GM18858 (cell line): ENCODE measurements at regions not wholly inside any gene's neighbourhood (a gene's known extent, or its start where the extent isn't known, plus 50 kb on each side); places are given as distances from the start of the nearest gene placed in this dataset.
"Not testable (repeated sequence)": the region's sequence is repeated elsewhere in the genome, so short reads cannot be mapped to it uniquely, and the experiment has no call there.

Experiments used
- ATAC-seq: cut with Tn5 transposase; IDR thresholded peaks from one replicate; pipeline ENCODE4 v1.9.1; 2021; ENCODE audit not compliant: unreplicated experiment

- ATAC-seq: no peak
Measured at GRCh38 chr18:51248685-51249084, 51.2 kb upstream of the MEX3C start.

- no peak for ATAC-seq
Measured at GRCh38 chr18:51250006-51250405, 52.5 kb upstream of the MEX3C start.

- no peak for ATAC-seq
Measured at GRCh38 chr18:51250458-51251024, 53.1 kb upstream of the MEX3C start.

- peak; percentile 100 for ATAC-seq
Measured at GRCh38 chr18:51251625-51252024, 54.1 kb upstream of the MEX3C start.

- ATAC-seq: no peak
Measured at GRCh38 chr18:51253476-51253875, 56.0 kb upstream of the MEX3C start.

DNA sequence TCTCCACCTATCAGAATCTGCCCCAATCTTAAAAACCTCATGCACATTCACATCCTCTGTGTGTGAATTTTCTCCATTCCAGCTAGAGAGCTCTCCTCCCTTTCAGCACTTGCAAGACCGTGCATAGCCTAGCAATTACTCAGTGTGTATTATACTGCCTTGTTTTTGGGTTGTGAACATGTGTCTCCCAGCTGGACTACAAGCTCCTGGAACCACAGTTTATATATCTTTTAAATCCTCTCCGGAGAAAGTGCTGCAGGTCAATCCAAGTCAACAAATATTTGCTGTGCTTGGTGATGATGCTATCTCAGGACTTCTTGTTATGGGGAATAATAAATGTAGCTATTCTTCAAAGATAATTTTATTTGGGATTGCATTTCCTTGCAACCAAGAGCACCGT, 58.2 kb upstream of the MEX3C start:
- ATAC-seq: no peak

- no peak for ATAC-seq
Measured at GRCh38 chr18:51257150-51257549, 59.7 kb upstream of the MEX3C start.

- ATAC-seq: no peak
Measured at GRCh38 chr18:51260118-51260517, 62.6 kb upstream of the MEX3C start.

DNA sequence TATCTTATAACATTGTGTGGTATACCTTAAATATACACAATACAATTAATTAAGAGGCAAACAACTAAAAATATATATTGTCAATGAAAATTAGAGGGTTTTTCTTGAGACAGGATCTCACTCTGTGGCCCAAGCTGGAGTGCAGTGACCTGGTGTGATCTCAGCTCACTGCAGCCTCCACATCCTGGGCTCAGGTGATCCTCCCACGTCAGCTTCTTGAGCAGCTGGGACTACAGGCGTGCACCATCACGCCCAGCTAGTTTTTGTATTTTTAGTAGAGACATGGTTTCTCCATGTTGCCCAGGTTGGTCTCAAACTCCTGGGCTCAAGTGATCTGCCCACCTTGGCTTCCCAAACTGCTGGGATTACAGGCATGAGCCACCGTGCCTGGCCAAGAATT, 68.6 kb upstream of the MEX3C start:
- not testable (repeated sequence) for ATAC-seq

DNA sequence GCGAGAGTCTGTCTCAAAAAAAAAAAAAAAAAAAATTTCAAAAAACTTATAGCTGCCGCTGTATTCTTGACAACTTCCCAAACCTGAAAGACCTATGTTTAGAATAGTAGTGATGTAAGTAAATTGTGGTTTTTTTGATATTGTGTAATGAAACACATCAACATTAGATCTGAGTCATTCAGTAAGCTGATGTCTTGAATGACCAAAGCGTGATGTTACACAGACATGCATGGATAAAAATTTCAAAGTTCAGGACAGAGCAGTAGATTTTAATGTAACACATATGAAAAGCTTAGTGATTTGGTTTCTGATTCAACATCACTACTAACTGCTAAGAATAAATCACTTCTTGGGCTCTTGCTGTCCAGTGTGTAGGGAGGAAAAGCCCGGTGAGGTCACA, 69.3 kb upstream of the MEX3C start:
- no peak for ATAC-seq

DNA sequence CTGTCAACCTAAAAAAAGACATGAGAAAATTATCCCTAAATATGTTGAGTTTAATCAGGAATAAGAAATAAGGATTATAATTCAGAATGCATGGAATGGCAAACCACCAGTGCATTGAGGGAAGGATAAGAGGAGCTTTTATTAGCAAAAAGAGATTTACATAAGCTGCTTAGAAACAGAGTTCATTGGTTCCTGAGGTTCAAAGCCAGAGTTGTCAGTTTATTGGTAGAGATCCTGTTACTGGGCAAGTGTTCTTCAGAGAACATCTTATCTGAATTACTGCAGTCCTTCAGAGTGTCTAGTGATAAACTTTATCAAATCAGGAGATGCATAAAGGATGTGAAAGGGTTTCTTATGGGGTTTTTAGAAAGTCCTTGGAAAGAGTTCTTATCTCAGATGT, 76.0 kb upstream of the MEX3C start:
- no peak for ATAC-seq

- no peak for ATAC-seq
Measured at GRCh38 chr18:51275712-51276476, 78.4 kb upstream of the MEX3C start.

DNA sequence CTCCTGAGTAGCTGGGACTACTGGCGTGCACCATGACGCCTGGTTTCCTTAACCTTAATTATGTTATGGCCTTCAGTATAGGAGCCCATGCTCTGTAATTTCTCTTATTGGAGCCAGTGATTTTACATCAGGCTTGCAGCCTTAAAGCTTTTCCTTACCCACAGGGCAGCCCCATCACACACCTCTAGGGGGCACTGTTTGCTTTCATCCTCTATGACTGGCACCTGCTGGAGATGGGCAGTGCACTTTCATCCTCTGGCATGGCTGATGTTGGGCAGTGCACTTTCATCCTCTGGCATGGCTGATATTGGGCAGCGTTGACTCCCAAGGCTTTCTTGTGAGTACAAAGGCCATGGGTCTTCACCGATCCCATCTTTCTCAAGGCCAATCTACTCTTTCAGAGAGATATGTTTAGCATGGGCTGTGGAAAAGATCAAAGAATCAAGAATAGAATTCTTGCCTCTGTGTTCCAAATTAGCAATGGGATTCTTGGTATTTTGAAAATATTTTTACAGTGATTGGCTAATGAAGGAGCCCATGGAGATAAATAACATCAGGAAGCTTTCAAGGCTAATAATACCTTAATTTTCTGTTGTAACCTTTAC, 80.7 kb upstream of the MEX3C start:
- ATAC-seq: no peak

- ATAC-seq: peak; percentile 90
Measured at GRCh38 chr18:51279367-51279984, 82.0 kb upstream of the MEX3C start.

DNA sequence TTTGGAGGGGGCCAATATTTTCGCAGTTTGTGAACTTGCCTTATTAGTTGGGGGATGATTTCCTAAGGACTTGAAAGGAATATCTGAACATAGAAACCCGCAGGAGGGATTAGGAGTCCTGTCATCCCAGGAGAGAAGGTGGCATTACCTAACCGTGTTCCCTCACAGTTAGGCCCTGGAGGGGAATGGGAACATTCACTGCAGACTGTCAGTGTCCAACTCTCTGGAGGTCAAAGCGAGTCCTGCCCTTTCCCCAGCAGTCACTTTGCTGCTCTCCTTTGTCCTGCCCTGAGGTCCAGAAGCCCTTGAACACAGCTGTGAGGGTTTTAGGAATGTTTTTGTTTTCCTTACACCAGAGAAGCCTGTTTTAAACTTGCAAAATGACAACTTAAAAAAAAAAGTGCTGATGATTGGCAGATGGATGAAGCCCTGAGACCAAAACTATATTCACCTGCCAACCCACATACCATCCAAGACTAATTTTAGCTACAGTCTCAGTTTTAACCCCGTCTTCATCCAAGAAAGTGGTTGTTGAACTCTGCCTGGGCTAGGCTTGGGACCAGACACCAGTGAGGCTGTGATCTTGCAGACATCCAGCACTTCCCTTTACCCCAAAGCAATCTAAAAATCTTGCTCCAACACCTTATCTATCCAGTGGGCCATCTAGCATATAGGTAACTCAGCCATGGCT, 90.5 kb upstream of the MEX3C start:
- ATAC-seq: no peak

DNA sequence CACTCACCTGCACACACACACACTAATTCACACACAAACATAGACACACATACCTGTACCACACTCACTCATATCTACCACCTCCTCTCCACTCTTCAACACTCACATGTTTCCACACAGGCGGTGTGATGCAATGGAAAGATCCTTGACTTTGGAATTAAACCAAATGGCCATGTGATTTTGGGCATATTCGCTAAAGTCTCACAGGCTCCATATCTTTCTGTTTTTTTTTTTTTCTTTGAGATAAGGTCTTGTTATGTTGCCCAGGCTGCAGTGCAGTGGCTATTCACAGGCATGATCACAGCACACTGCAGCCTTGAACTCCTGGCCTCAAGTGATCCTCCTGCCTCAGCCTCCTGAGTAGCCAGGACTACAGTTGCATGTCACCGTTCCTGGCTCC, 91.1 kb upstream of the MEX3C start:
- ATAC-seq: no peak

DNA sequence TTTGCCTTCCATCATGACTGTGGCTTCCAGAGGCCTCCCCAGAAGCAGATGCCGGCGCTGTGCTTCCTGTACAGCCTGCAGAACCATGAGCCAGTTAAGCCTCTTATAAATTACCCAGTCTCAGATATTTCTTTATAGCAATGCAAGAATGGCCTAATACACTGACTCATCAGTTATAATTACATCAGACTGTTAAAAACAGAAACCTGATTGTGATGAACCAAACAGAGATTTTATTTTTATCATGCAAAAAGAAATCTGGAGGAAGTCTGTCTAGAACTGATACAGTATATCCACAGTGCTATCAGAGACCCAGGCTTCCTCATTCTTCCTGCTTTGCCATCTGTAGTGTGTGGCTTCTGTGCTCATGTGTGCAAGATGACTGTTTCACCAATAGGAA, 93.4 kb upstream of the MEX3C start:
- no peak for ATAC-seq

GRCh38 chr18:51300912-51301311, 103.4 kb upstream of the MEX3C start:
- no peak for ATAC-seq

DNA sequence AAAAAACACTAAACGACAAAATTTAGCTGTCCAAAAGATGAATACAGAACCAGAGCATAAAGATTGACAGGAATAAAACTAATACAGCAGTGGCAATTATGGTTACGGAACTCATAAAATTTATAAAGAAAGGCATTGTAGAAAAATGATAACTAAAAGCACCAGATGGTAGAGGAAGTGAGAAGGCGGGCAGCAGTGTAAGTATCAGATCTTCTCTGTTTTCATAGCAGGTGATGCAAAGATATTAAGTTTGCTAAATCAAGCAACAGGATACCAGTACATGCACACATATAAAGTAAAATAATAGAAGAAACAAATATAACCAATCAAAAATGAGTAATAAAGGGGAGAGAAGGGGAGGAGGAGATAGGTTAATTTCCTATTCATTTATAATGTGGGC, 103.9 kb upstream of the MEX3C start:
- ATAC-seq: no peak

GRCh38 chr18:51316677-51317076, 119.2 kb upstream of the MEX3C start:
- ATAC-seq: no peak

GRCh38 chr18:51321696-51322095, 124.2 kb upstream of the MEX3C start:
- no peak for ATAC-seq

DNA sequence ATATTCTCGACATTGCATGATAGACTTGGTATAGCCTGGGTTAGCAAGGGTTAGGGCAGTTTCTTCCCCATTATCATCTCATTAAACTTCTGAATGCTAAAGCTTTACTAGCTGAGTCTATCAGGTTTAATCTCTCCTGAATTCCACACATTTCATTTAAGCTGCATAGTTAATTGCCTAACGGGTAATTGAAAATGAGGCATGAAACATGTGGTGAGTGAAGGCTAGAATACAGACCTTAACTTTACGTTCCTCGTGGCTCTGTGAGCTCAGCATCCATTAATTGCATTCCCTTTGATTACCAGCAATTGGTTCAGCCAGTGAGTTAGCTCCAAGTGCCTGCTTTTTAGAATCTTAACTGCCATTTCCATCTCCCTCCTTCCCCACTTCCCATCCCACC, 126.5 kb upstream of the MEX3C start:
- ATAC-seq: no peak
